Esophagus (tissue), 2 donors: ENCODE measurements at regions not wholly inside any gene's neighbourhood (a gene's known extent, or its start where the extent isn't known, plus 50 kb on each side); places are given as distances from the start of the nearest gene placed in this dataset.

Experiments used
- H3K27ac ChIP-seq, 2 donors: one replicate each; pipeline ENCODE4 v1.5.1; 2013; ENCODE audit warnings: low read depth in 2 of 2, mild to moderate bottlenecking in 2 of 2, inconsistent platforms in 1 of 2, low read length in 1 of 2, moderate library complexity in 1 of 2
- H3K27me3 ChIP-seq, 2 donors: one replicate each; pipeline ENCODE4 v1.6.1; 2013; ENCODE audit warnings: low read length in 2 of 2, control low read depth in 1 of 2, mild to moderate bottlenecking in 1 of 2; ENCODE audit not compliant: insufficient read depth in 2 of 2, control insufficient read depth in 1 of 2
- H3K36me3 ChIP-seq, 2 donors: one replicate each; pipeline ENCODE4 v1.6.1; 2013; ENCODE audit warnings: low read length in 1 of 2; ENCODE audit not compliant: control insufficient read depth in 2 of 2, insufficient read depth in 2 of 2
- H3K4me1 ChIP-seq, 2 donors: one replicate each; pipeline ENCODE4 v1.6.1; 2013; ENCODE audit warnings: low read length in 1 of 2; ENCODE audit not compliant: control insufficient read depth in 2 of 2, insufficient read depth in 2 of 2
- H3K4me3 ChIP-seq, 2 donors: one replicate each; pipeline ENCODE4 v1.5.1; 2013; ENCODE audit warnings: low read length in 2 of 2, mild to moderate bottlenecking in 2 of 2, low read depth in 1 of 2, moderate library complexity in 1 of 2
- H3K9me3 ChIP-seq, 2 donors: one replicate each; pipeline ENCODE4 v1.6.1; 2013; ENCODE audit warnings: mild to moderate bottlenecking in 2 of 2, low read depth in 1 of 2, low read length in 1 of 2, moderate library complexity in 1 of 2; ENCODE audit not compliant: control insufficient read depth in 2 of 2, insufficient read depth in 1 of 2
- WGBS, 2 donors: extraction: QIAGEN DNeasy Blood & Tissue Kit; methylation state at CpG; one replicate each; pipeline ENCODE4 v1.1.7; 2013; 5-methylcytosine and 5-hydroxymethylcytosine counted together
- donor health status: healthy with polysubstance abuse.
- donor health status: Bipolar disorder and iron deficiency.

DNA sequence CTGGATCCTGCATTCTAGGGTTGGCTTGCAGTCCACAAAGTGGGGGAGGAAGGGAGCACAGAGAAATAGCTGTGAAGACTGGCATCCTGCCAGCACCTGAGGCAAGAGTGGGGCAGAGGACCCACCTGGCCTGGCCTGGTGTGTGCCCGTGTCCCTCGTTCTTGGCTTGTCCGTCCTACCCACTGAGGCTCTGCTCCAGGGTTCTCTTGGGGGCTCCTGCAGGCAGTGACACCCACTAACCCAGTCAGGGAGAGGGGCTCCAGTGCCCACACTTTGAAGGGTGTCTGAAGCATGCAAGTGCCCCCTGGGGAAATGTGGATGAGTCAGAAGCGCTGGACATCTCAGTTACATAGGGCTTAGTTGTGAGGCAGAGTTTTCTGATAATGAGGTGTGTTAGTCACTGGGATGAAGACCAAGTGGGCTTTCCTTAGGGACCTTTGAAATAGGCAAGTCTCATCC is 79.4 kb downstream of the SLC4A3 start:
- Histone ChIP-seq H3K9me3 (no peaks in the 10 kb centered on the region), H3K36me3 (no peaks in the 10 kb centered on the region), H3K27me3 (no peaks in the 10 kb centered on the region), H3K4me3 (no peak overlapping the region), H3K4me1 (peaks cover 0 to 3% of the 10 kb centered on the region in 2 donors), H3K27ac (no peak overlapping the region)
- WGBS, 2 donors = 92 to 93% methylated on average over 4 of the region's 4 CpGs

DNA sequence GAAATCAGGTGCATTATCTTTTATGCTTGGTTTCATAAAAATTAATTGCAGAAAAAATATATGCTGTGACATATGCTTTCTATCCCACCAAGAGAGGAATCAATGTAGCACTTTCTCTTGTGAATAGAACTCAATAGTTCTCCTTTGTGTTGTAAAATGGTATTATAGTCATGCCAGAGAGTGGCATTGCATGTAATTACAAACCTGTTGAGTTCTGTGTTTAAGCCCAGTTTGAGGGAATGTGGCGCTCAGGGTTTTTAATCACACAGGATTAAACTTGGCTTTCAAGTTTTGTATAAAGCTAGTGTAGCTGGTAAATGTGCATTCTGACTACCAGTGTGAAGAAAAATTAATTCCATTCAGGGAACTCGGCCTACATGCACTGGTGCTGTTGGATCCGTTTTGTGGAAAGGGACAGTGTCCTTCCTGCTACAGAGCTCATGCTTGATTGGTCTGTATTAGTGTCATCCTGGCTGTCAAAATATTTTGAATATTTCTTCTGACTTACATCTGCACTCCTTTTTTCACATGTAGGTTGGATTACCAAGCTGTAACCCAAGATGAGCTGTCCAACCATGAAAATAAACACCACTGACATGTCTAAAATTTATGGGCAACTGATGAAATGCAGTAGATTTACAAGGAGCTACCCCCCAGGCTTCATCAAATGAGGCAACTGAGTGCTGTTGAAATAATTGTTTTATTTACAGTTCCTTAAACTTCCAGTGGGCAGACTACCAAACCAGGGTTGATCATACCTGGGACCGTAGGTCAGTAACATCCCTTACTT is 80.3 kb downstream of the SLC4A3 start:
- Histone ChIP-seq H3K27me3 (no peaks in the 10 kb centered on the region), H3K4me1 (peaks cover 0 to 3% of the 10 kb centered on the region in 2 donors), H3K9me3 (no peaks in the 10 kb centered on the region), H3K27ac (no peak overlapping the region), H3K4me3 (no peak overlapping the region), H3K36me3 (no peaks in the 10 kb centered on the region)
- 56 to 61% methylated on average over 4 of the region's 4 CpGs for WGBS, 2 donors

DNA sequence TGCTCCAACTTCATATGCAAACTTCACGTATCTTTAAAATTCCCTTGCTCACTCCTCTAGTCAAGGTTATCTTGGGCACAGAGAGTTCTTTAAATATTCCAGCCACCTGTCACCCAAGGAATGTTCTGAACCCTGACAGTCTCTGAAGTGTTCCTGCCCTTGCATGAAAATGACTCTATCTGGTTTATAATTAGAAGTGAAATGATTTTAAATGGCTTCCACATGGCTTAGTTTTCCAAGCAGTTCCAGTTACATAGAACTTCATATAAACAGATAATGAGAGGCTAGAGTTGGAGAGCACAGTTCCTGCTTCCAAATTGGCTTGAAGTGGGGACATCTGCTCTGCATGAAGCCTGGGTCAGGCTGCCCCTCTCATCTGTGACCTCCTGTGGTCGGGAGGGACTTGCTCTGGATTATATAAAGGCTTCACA is 81.9 kb downstream of the SLC4A3 start:
- no peaks in the 10 kb centered on the region for H3K9me3 ChIP-seq
- 56 to 59% methylated on average over 2 of the region's 2 CpGs for WGBS, 2 donors
- H3K36me3 ChIP-seq = no peaks in the 10 kb centered on the region
- H3K27ac ChIP-seq = no peak overlapping the region
- H3K27me3 ChIP-seq = no peaks in the 10 kb centered on the region
- H3K4me1 ChIP-seq = no peaks in the 10 kb centered on the region
- no peak overlapping the region for H3K4me3 ChIP-seq

DNA sequence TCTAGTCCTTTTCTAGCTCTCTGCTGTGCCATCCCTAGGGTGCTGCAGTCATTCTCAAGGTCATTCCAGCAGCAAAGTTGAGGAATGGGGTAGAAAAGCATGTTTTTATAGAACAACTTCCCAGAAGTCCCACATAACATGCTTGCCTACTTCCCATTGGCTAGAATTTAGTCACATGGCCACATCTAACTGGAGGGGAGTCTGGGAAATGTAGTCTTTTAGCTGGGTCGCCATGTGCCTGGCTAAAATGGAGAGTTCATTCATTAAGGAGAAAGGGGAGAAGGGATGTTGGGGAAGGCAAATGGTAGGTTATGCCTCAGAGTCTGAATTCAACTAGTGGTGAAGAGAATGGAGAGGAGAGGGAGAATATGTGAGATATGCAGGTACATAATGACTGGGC is 85.7 kb downstream of the SLC4A3 start:
- no peak overlapping the region for H3K4me3 ChIP-seq
- WGBS, 2 donors = 63 to 72% methylated on average over 1 of the region's 1 CpG
- no peaks in the 10 kb centered on the region for H3K4me1 ChIP-seq
- no peak overlapping the region for H3K27ac ChIP-seq
- H3K36me3 ChIP-seq = no peaks in the 10 kb centered on the region
- no peaks in the 10 kb centered on the region for H3K27me3 ChIP-seq
- no peaks in the 10 kb centered on the region for H3K9me3 ChIP-seq

DNA sequence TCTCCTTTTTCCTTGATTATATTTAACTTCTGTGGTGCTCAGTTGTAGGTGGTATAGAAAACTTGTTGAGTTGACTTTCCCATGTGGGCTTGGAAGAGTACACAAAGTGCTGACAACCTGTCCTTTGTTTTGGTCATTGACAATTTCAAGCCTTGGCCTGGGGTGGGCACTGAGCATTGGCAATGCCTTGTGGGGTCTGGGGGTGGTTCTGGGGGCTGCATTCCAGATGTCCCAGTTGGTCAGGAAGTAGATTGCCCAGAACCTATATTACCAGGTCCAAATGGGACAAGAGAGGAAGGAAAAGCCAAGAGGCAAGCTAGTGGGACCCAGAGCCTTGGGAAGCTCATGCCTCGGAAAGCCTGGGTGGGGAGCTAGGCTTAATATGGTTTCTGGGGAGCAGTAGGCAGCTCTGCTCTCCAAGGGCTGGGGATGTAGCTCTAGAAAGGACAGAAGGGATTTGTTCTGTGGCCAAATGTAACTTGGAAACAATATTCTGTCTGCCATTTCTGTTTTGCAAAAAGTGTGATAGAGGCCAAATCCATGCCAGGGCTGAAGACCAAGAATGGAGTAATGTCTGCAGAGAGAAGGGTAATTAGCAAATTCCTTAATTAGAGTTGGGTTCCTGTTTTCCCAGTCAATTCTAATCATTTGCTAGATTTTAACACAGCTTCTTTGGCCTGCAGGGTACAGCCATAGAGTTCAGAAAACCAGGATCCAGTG is 87.4 kb downstream of the SLC4A3 start:
- Histone ChIP-seq H3K36me3 (no peaks in the 10 kb centered on the region), H3K4me3 (no peak overlapping the region), H3K27ac (no peak overlapping the region), H3K9me3 (no peaks in the 10 kb centered on the region), H3K27me3 (no peaks in the 10 kb centered on the region), H3K4me1 (no peaks in the 10 kb centered on the region)
- WGBS, 2 donors = 96 to 100% methylated on average over 1 of the region's 1 CpG

DNA sequence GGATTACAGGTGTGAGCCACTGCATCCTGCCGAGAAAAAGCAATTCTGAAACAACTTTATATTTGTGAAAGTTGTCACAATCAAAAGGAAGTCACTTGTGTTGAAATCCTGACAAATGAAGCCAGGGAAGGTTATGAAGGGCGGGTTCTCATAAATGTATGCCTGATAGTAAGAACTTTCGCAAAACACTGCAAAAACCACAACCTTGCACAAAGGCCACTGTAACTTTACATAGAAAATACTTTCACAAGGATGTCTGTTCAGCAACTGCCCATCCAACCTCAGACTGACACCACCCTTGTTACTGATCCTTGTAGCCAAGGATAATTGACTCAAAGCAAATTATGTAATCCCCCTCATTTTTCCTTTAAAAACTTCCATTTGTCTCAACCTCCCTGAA is 90.6 kb downstream of the SLC4A3 start:
- no peaks in the 10 kb centered on the region for H3K9me3 ChIP-seq
- no peak overlapping the region for H3K4me3 ChIP-seq
- no peak overlapping the region for H3K27ac ChIP-seq
- WGBS, 2 donors = 79 to 88% methylated on average over 3 of the region's 3 CpGs
- H3K27me3 ChIP-seq = no peaks in the 10 kb centered on the region
- no peaks in the 10 kb centered on the region for H3K4me1 ChIP-seq
- H3K36me3 ChIP-seq = no peaks in the 10 kb centered on the region

DNA sequence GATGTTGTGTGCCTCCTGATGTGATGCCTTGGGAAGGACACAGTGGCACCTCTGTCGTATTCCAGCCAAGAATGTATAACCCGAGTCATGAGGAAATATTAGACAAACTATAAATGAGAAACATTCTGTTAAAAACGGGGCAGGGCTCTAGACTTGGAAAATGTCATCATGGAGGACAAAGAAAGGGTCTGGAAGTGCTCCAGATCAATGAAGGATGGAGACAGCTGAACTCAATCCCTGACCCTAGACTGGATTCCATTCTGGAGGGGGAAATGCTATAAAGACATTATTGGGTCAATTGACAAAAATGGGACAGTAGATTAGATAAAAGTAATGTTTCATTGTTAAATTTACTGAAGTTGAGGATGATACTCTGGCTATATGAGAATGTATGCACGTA is 92.1 kb downstream of the SLC4A3 start:
- Histone ChIP-seq H3K27ac (no peak overlapping the region), H3K4me3 (no peak overlapping the region), H3K4me1 (no peaks in the 10 kb centered on the region), H3K27me3 (no peaks in the 10 kb centered on the region), H3K36me3 (no peaks in the 10 kb centered on the region), H3K9me3 (no peaks in the 10 kb centered on the region)
- 73 to 75% methylated on average over 4 of the region's 4 CpGs for WGBS, 2 donors

DNA sequence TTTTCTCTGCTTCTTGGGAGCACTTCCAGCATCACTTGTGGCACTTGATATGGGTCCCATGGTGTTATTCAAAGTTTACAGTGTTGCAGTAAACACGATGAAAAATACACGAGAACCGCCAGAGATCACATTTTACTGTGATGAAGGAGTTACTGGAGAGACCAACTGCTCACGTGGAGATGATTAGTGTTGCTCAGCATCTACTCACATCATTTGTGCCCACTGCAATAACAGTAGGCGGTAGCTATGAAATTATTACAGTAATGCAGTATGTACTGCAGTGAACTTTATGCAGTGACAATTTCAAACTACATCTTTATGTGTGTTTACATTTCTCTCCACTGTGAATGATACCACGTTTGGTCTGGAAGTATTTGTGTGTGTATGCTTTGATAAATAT is 93.5 kb downstream of the SLC4A3 start:
- WGBS, 2 donors = 69 to 77% methylated on average over 6 of the region's 6 CpGs
- Histone ChIP-seq H3K27ac (no peak overlapping the region), H3K4me3 (no peak overlapping the region), H3K9me3 (no peaks in the 10 kb centered on the region), H3K36me3 (no peaks in the 10 kb centered on the region), H3K4me1 (no peaks in the 10 kb centered on the region), H3K27me3 (no peaks in the 10 kb centered on the region)

DNA sequence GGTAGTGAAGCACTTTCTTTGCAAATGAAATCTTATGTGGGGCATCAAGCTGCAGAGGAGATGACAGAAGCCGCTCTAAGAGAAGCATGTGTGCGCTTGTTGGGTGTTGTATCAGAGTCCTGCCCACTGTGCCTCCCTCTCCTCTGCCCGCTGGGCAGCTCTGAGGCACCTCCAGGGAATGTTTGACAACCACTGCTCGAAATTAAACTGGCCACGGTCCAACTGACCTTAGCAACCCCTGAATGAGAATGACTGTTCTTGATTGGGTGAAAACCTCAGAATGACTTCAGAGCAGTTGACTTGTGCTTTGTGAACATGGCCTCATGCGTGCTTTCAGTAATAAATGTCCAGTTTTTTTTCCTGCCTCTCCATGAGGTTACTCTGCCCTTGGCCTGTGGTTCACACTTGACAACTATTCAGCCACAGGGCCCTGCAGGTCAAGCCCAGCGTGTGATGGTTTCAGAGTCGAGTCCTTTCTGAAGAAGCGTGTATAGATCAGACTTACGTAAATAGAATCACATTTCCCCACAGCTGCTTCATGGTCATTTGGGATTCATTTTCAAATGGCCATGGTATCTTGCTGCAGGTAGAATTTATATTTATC is 94.9 kb downstream of the SLC4A3 start:
- Histone ChIP-seq H3K36me3 (no peaks in the 10 kb centered on the region), H3K27ac (no peak overlapping the region), H3K9me3 (no peaks in the 10 kb centered on the region), H3K4me1 (no peaks in the 10 kb centered on the region), H3K4me3 (no peak overlapping the region), H3K27me3 (no peaks in the 10 kb centered on the region)
- 74 to 77% methylated on average over 10 of the region's 10 CpGs for WGBS, 2 donors
